GM18502 (cell line): ENCODE measurements at regions not wholly inside any gene's neighbourhood (a gene's known extent, or its start where the extent isn't known, plus 50 kb on each side); places are given as distances from the start of the nearest gene placed in this dataset.
A peak's percentile ranks its signal among the peaks of the same experiment; 100 is the strongest.
"Not testable (repeated sequence)": the region's sequence is repeated elsewhere in the genome, so short reads cannot be mapped to it uniquely, and the experiment has no call there.

Source experiments
- ATAC-seq: cut with Tn5 transposase; IDR thresholded peaks from one replicate; pipeline ENCODE4 v1.9.1; 2021; ENCODE audit warnings: mild to moderate bottlenecking; ENCODE audit not compliant: unreplicated experiment, poor library complexity

- no peak for ATAC-seq
These were observed 373.5 kb downstream of the DTWD2 start for GRCh38 chr5:118614731-118615456.

GRCh38 chr5:118611332-118611945, 376.9 kb downstream of the DTWD2 start:
- peak; percentile 60 for ATAC-seq

GRCh38 chr5:118606940-118607339, 381.4 kb downstream of the DTWD2 start:
- no peak for ATAC-seq

- ATAC-seq = no peak
These were observed 382.6 kb downstream of the DTWD2 start for GRCh38 chr5:118605761-118606160.

GRCh38 chr5:118604106-118604505, 384.2 kb downstream of the DTWD2 start:
- no peak for ATAC-seq

- ATAC-seq = no peak
These were observed 385.1 kb downstream of the DTWD2 start for GRCh38 chr5:118603278-118603677.

GRCh38 chr5:118598311-118598710, 390.0 kb downstream of the DTWD2 start:
- ATAC-seq = no peak

GRCh38 chr5:118597543-118597942, 390.8 kb downstream of the DTWD2 start:
- no peak for ATAC-seq

GRCh38 chr5:118596255-118596654, 392.1 kb downstream of the DTWD2 start:
- no peak for ATAC-seq

- no peak for ATAC-seq
These were observed 395.4 kb downstream of the DTWD2 start for GRCh38 chr5:118593003-118593328.

- no peak for ATAC-seq
These were observed 395.9 kb downstream of the DTWD2 start for GRCh38 chr5:118592229-118593002.

- ATAC-seq = no peak
These were observed 397.5 kb downstream of the DTWD2 start for GRCh38 chr5:118590806-118591205.

- ATAC-seq = no peak
These were observed 407.4 kb downstream of the DTWD2 start for GRCh38 chr5:118580949-118581348.

- no peak for ATAC-seq
These were observed 410.3 kb downstream of the DTWD2 start for GRCh38 chr5:118578093-118578492.

- ATAC-seq = no peak
These were observed 410.7 kb downstream of the DTWD2 start for GRCh38 chr5:118577621-118578020.

GRCh38 chr5:118570276-118570675, 418.1 kb downstream of the DTWD2 start:
- ATAC-seq = not testable (repeated sequence)

GRCh38 chr5:118569596-118569995, 418.8 kb downstream of the DTWD2 start:
- ATAC-seq = not testable (repeated sequence)

GRCh38 chr5:118565335-118565971, 422.9 kb downstream of the DTWD2 start:
- no peak for ATAC-seq

- ATAC-seq = no peak
These were observed 426.4 kb downstream of the DTWD2 start for GRCh38 chr5:118561971-118562370.

- no peak for ATAC-seq
These were observed 427.1 kb downstream of the DTWD2 start for GRCh38 chr5:118561235-118561634.

GRCh38 chr5:118558871-118559270, 429.5 kb downstream of the DTWD2 start:
- ATAC-seq = no peak
